Fibroblast of pulmonary artery (primary cell): ENCODE measurements at regions not wholly inside any gene's neighbourhood (a gene's known extent, or its start where the extent isn't known, plus 50 kb on each side); places are given as distances from the start of the nearest gene placed in this dataset.

Source experiments
- DNase-seq: peaks from one replicate; pipeline ENCODE4 v3.0.0-alpha.2; 2010; ENCODE audit warnings: low read depth
- H3K4me3 ChIP-seq: replicated peaks from 2 replicates; pipeline ENCODE4 v1.5.1; 2011; ENCODE audit warnings: low read depth, mild to moderate bottlenecking, control low read depth, low read length, moderate library complexity
- CTCF ChIP-seq: IDR thresholded peaks from 2 replicates; pipeline ENCODE4 v1.5.1; 2011; ENCODE audit warnings: mild to moderate bottlenecking, control low read depth, low read length, inconsistent platforms; ENCODE audit errors: missing control alignments

GRCh38 chr4:119696963-119697362, 68.4 kb upstream of the PDE5A start:
- no peak for DNase-seq
- no peak overlapping the region for H3K4me3 ChIP-seq
- TF ChIP-seq CTCF, result no peak

GRCh38 chr4:119695216-119695615, 66.6 kb upstream of the PDE5A start:
- no peak overlapping the region for H3K4me3 ChIP-seq
- no peak for TF ChIP-seq CTCF
- no peak for DNase-seq

GRCh38 chr4:119693126-119693525, 64.5 kb upstream of the PDE5A start:
- no peak overlapping the region for H3K4me3 ChIP-seq
- no peak for DNase-seq
- no peak for TF ChIP-seq CTCF

GRCh38 chr4:119692001-119692400, 63.4 kb upstream of the PDE5A start:
- DNase-seq, result no peak
- H3K4me3 ChIP-seq, result no peak overlapping the region
- TF ChIP-seq CTCF, result no peak

- TF ChIP-seq CTCF, result no peak
- DNase-seq, result no peak
- no peak overlapping the region for H3K4me3 ChIP-seq
These were observed 62.3 kb upstream of the PDE5A start for GRCh38 chr4:119690871-119691270.

GRCh38 chr4:119688446-119688845, 59.8 kb upstream of the PDE5A start:
- TF ChIP-seq CTCF, result no peak
- DNase-seq, result no peak
- no peak overlapping the region for H3K4me3 ChIP-seq

GRCh38 chr4:119684463-119684862, 55.9 kb upstream of the PDE5A start:
- no peak for DNase-seq
- H3K4me3 ChIP-seq, result no peak overlapping the region
- no peak for TF ChIP-seq CTCF
